Smooth muscle cell (in vitro differentiated cells): ENCODE measurements at regions not wholly inside any gene's neighbourhood (a gene's known extent, or its start where the extent isn't known, plus 50 kb on each side); places are given as distances from the start of the nearest gene placed in this dataset.
A peak's percentile ranks its signal among the peaks of the same experiment; 100 is the strongest.

Source experiments
- DNase-seq: peaks from one replicate; lab custom pipeline; 2025; ENCODE audit not compliant: unreplicated experiment; lab: John Stamatoyannopoulos, UW
- H2AFZ ChIP-seq: fragments of 200-600 bp; sonication (generic); 2 replicates; pipeline ENCODE4 v1.6.0; 2016; ENCODE audit warnings: antibody characterized with exemption, low read depth, mild to moderate bottlenecking
- H3F3A ChIP-seq: fragments of 200-600 bp; sonication (generic); 2 replicates; pipeline ENCODE4 v1.6.0; 2017; ENCODE audit warnings: antibody characterized with exemption, low read depth
- H3K27ac ChIP-seq: fragments of 200-600 bp; sonication (generic); 2 replicates; pipeline ENCODE4 v1.5.1; 2016; ENCODE audit warnings: low read depth, mild to moderate bottlenecking
- H3K27me3 ChIP-seq: fragments of 200-600 bp; sonication (generic); 2 replicates; pipeline ENCODE4 v1.6.1; 2016; ENCODE audit warnings: low read depth, mild to moderate bottlenecking
- H3K36me3 ChIP-seq: fragments of 200-600 bp; sonication (generic); 2 replicates; pipeline ENCODE4 v1.5.1; 2016; ENCODE audit warnings: low read depth
- H3K4me1 ChIP-seq: fragments of 200-600 bp; sonication (generic); 2 replicates; pipeline ENCODE4 v1.5.1; 2016; ENCODE audit warnings: low read depth
- H3K4me2 ChIP-seq: fragments of 200-600 bp; sonication (generic); 2 replicates; pipeline ENCODE4 v1.6.0; 2016; ENCODE audit warnings: mild to moderate bottlenecking
- H3K4me3 ChIP-seq: fragments of 200-600 bp; sonication (generic); 2 replicates; pipeline ENCODE4 v1.5.1; 2016; ENCODE audit warnings: mild to moderate bottlenecking
- H3K79me2 ChIP-seq: fragments of 200-600 bp; sonication (generic); 2 replicates; pipeline ENCODE4 v1.6.0; 2016; ENCODE audit warnings: low read depth, mild to moderate bottlenecking
- H3K9ac ChIP-seq: fragments of 200-600 bp; sonication (generic); 2 replicates; pipeline ENCODE4 v1.6.0; 2016; ENCODE audit warnings: low read depth
- H3K9me3 ChIP-seq: fragments of 200-600 bp; sonication (generic); replicated peaks from 2 replicates; pipeline ENCODE4 v1.5.1; 2016; ENCODE audit warnings: low read depth
- H4K20me1 ChIP-seq: fragments of 200-600 bp; sonication (generic); 2 replicates; pipeline ENCODE4 v1.6.0; 2016; ENCODE audit warnings: low read depth
- WGBS: methylation state at CpG from one replicate; pipeline ENCODE4 v1.1.7; 2016; ENCODE audit warnings: low lambda C conversion rate; 5-methylcytosine and 5-hydroxymethylcytosine counted together
- TF ChIP-seq, protein P1 (sequence below): fragments of 200-600 bp; sonication (generic); IDR thresholded peaks from 2 replicates; pipeline ENCODE4 v1.5.1; 2017; ENCODE audit warnings: borderline replicate concordance, mild to moderate bottlenecking, antibody characterized with exemption; ENCODE audit not compliant: insufficient read depth, poor library complexity, severe bottlenecking

- no peak for DNase-seq
- no peak overlapping the region for H3K27ac ChIP-seq
- 65% methylated on average over 4 of the region's 4 CpGs for WGBS
Observed at GRCh38 chrX:78213331-78213730, 73.9 kb upstream of the TAF9B start.

GRCh38 chrX:78199851-78200250, 60.4 kb upstream of the TAF9B start:
- H3K4me1 ChIP-seq: no peaks in the 10 kb centered on the region
- TF ChIP-seq, protein P1, sequence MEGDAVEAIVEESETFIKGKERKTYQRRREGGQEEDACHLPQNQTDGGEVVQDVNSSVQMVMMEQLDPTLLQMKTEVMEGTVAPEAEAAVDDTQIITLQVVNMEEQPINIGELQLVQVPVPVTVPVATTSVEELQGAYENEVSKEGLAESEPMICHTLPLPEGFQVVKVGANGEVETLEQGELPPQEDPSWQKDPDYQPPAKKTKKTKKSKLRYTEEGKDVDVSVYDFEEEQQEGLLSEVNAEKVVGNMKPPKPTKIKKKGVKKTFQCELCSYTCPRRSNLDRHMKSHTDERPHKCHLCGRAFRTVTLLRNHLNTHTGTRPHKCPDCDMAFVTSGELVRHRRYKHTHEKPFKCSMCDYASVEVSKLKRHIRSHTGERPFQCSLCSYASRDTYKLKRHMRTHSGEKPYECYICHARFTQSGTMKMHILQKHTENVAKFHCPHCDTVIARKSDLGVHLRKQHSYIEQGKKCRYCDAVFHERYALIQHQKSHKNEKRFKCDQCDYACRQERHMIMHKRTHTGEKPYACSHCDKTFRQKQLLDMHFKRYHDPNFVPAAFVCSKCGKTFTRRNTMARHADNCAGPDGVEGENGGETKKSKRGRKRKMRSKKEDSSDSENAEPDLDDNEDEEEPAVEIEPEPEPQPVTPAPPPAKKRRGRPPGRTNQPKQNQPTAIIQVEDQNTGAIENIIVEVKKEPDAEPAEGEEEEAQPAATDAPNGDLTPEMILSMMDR: peak; percentile 17
- DNase-seq: no peak

More at GRCh38 chrX:78213331-78213730, 73.9 kb upstream of the TAF9B start:
- Histone ChIP-seq H3K4me1 (no peaks in the 10 kb centered on the region), H3K36me3 (no peaks in the 10 kb centered on the region), H4K20me1 (no peaks in the 10 kb centered on the region), H3K79me2 (no peaks in the 10 kb centered on the region), H3K9ac (no peak overlapping the region), H2AFZ (no peak overlapping the region), H3K27me3 (no peaks in the 10 kb centered on the region), H3K4me2 (no peak overlapping the region), H3K9me3 (peaks cover 4% of the 10 kb centered on the region), H3K4me3 (no peak overlapping the region), H3F3A (no peaks in the 10 kb centered on the region)
- TF ChIP-seq, protein P1: no peak

More at GRCh38 chrX:78199851-78200250, 60.4 kb upstream of the TAF9B start:
- Histone ChIP-seq H3K4me3 (no peak overlapping the region), H3K79me2 (no peaks in the 10 kb centered on the region), H3F3A (no peaks in the 10 kb centered on the region), H3K4me2 (no peak overlapping the region), H3K36me3 (no peaks in the 10 kb centered on the region), H4K20me1 (no peaks in the 10 kb centered on the region), H2AFZ (no peak overlapping the region), H3K27ac (no peak overlapping the region), H3K9ac (no peak overlapping the region), H3K27me3 (no peaks in the 10 kb centered on the region), H3K9me3 (no peaks in the 10 kb centered on the region)
